ENCODE measurements at regions not wholly inside any gene's neighbourhood (a gene's known extent, or its start where the extent isn't known, plus 50 kb on each side); places are given as distances from the start of the nearest gene placed in this dataset.
"Not testable (repeated sequence)": the region's sequence is repeated elsewhere in the genome, so short reads cannot be mapped to it uniquely, and the experiment has no call there.

GRCh38 chr4:128758314-128758922, 51.1 kb upstream of the JADE1 start:
- no peak for DNase-seq (ENCODE audit: low spot score)

- DNase-seq (ENCODE audit: low spot score): peak; percentile 12
These were observed 51.8 kb upstream of the JADE1 start for GRCh38 chr4:128757712-128758111.

- DNase-seq (ENCODE audit: low spot score): no peak
These were observed 58.1 kb upstream of the JADE1 start for GRCh38 chr4:128751354-128751753.

- DNase-seq (ENCODE audit: low spot score): not testable (repeated sequence)
These were observed 67.8 kb upstream of the JADE1 start for GRCh38 chr4:128741748-128742147.

- DNase-seq (ENCODE audit: low spot score): peak; percentile 25
These were observed 72.4 kb upstream of the JADE1 start for GRCh38 chr4:128737098-128737513.

GRCh38 chr4:128735714-128736113, 73.8 kb upstream of the JADE1 start:
- DNase-seq (ENCODE audit: low spot score): no peak

- no peak for DNase-seq (ENCODE audit: low spot score)
These were observed 81.3 kb upstream of the JADE1 start for GRCh38 chr4:128728190-128728589.

- no peak for DNase-seq (ENCODE audit: low spot score)
These were observed 81.8 kb upstream of the JADE1 start for GRCh38 chr4:128727658-128728057.

GRCh38 chr4:128725405-128726055, 84.0 kb upstream of the JADE1 start:
- peak; percentile 68 for DNase-seq (ENCODE audit: low spot score)

GRCh38 chr4:128722911-128723310, 86.6 kb upstream of the JADE1 start:
- no peak for DNase-seq (ENCODE audit: low spot score)

GRCh38 chr4:128721896-128722295, 87.6 kb upstream of the JADE1 start:
- no peak for DNase-seq (ENCODE audit: low spot score)

GRCh38 chr4:128720270-128720669, 89.2 kb upstream of the JADE1 start:
- no peak for DNase-seq (ENCODE audit: low spot score)

- DNase-seq (ENCODE audit: low spot score): no peak
These were observed 90.7 kb upstream of the JADE1 start for GRCh38 chr4:128718768-128719167.

- peak; percentile 22 for DNase-seq (ENCODE audit: low spot score)
These were observed 93.2 kb upstream of the JADE1 start for GRCh38 chr4:128716338-128716737.

- DNase-seq (ENCODE audit: low spot score): no peak
These were observed 93.9 kb upstream of the JADE1 start for GRCh38 chr4:128715616-128716015.

- DNase-seq (ENCODE audit: low spot score): no peak
These were observed 98.1 kb upstream of the JADE1 start for GRCh38 chr4:128711361-128711760.

- DNase-seq (ENCODE audit: low spot score): no peak
These were observed 100.2 kb upstream of the JADE1 start for GRCh38 chr4:128709268-128709667.

GRCh38 chr4:128707864-128708263, 101.6 kb upstream of the JADE1 start:
- no peak for DNase-seq (ENCODE audit: low spot score)

- DNase-seq (ENCODE audit: low spot score): no peak
These were observed 105.6 kb upstream of the JADE1 start for GRCh38 chr4:128703948-128704347.

- no peak for DNase-seq (ENCODE audit: low spot score)
These were observed 108.7 kb upstream of the JADE1 start for GRCh38 chr4:128700659-128701350.

GRCh38 chr4:128698386-128698785, 111.1 kb upstream of the JADE1 start:
- no peak for DNase-seq (ENCODE audit: low spot score)

- DNase-seq (ENCODE audit: low spot score): no peak
These were observed 112.2 kb upstream of the JADE1 start for GRCh38 chr4:128697323-128697722.

- no peak for DNase-seq (ENCODE audit: low spot score)
These were observed 119.5 kb upstream of the JADE1 start for GRCh38 chr4:128690011-128690410.
